ENCODE measurements at regions not wholly inside any gene's neighbourhood (a gene's known extent, or its start where the extent isn't known, plus 50 kb on each side); places are given as distances from the start of the nearest gene placed in this dataset.
"Not testable (repeated sequence)": the region's sequence is repeated elsewhere in the genome, so short reads cannot be mapped to it uniquely, and the experiment has no call there.

GRCh38 chr13:54733639-54734038 is 1705.0 kb downstream of the OLFM4 start:
- DNase-seq (ENCODE audit: low read depth), result no peak

GRCh38 chr13:54737211-54737610 is 1708.6 kb downstream of the OLFM4 start:
- DNase-seq (ENCODE audit: low read depth), result not testable (repeated sequence)

- DNase-seq (ENCODE audit: low read depth), result no peak
Measured at GRCh38 chr13:54742984-54743383, 1714.4 kb downstream of the OLFM4 start.

GRCh38 chr13:54744747-54745146 is 1716.1 kb downstream of the OLFM4 start:
- DNase-seq (ENCODE audit: low read depth), result no peak

GRCh38 chr13:54750521-54750920 is 1721.9 kb downstream of the OLFM4 start:
- DNase-seq (ENCODE audit: low read depth), result no peak

- no peak for DNase-seq (ENCODE audit: low read depth)
Measured at GRCh38 chr13:54758795-54759194, 1730.2 kb downstream of the OLFM4 start.

GRCh38 chr13:54768214-54768613 is 1739.6 kb downstream of the OLFM4 start:
- DNase-seq (ENCODE audit: low read depth), result no peak

- DNase-seq (ENCODE audit: low read depth), result no peak
Measured at GRCh38 chr13:54775501-54776191, 1747.0 kb downstream of the OLFM4 start.

GRCh38 chr13:54787754-54788153 is 1759.1 kb downstream of the OLFM4 start:
- no peak for DNase-seq (ENCODE audit: low read depth)

GRCh38 chr13:54799621-54800226 is 1771.1 kb downstream of the OLFM4 start:
- DNase-seq (ENCODE audit: low read depth), result no peak

- no peak for DNase-seq (ENCODE audit: low read depth)
Measured at GRCh38 chr13:54802226-54802625, 1773.6 kb downstream of the OLFM4 start.

GRCh38 chr13:54805743-54806142 is 1777.1 kb downstream of the OLFM4 start:
- no peak for DNase-seq (ENCODE audit: low read depth)

- DNase-seq (ENCODE audit: low read depth), result not testable (repeated sequence)
Measured at GRCh38 chr13:54821938-54822470, 1793.4 kb downstream of the OLFM4 start.

GRCh38 chr13:54829391-54830068 is 1800.9 kb downstream of the OLFM4 start:
- DNase-seq (ENCODE audit: low read depth), result not testable (repeated sequence)

GRCh38 chr13:54836273-54836672 is 1807.7 kb downstream of the OLFM4 start:
- DNase-seq (ENCODE audit: low read depth), result no peak

GRCh38 chr13:54841682-54842081 is 1813.1 kb downstream of the OLFM4 start:
- DNase-seq (ENCODE audit: low read depth), result no peak

GRCh38 chr13:54845351-54845965 is 1816.8 kb downstream of the OLFM4 start:
- DNase-seq (ENCODE audit: low read depth), result no peak

- no peak for DNase-seq (ENCODE audit: low read depth)
Measured at GRCh38 chr13:54852831-54853230, 1824.2 kb downstream of the OLFM4 start.

- DNase-seq (ENCODE audit: low read depth), result no peak
Measured at GRCh38 chr13:54859827-54860226, 1831.2 kb downstream of the OLFM4 start.

- DNase-seq (ENCODE audit: low read depth), result no peak
Measured at GRCh38 chr13:54875111-54875510, 1846.5 kb downstream of the OLFM4 start.

- DNase-seq (ENCODE audit: low read depth), result no peak
Measured at GRCh38 chr13:54879036-54879435, 1850.4 kb downstream of the OLFM4 start.

- DNase-seq (ENCODE audit: low read depth), result no peak
Measured at GRCh38 chr13:54884682-54885081, 1856.1 kb downstream of the OLFM4 start.

- DNase-seq (ENCODE audit: low read depth), result no peak
Measured at GRCh38 chr13:54890976-54891375, 1862.4 kb downstream of the OLFM4 start.

Data from iris pigment epithelial cell (primary cell).